Naive thymus-derived CD4-positive, alpha-beta T cell (primary cell): ENCODE measurements at regions not wholly inside any gene's neighbourhood (a gene's known extent, or its start where the extent isn't known, plus 50 kb on each side); places are given as distances from the start of the nearest gene placed in this dataset.

Experiments used
- ATAC-seq: fragments of 150-1000 bp; cut with Tn5 transposase; 2 replicates; pipeline ENCODE4 v1.10.0; 2021; ENCODE audit warnings: mild to moderate bottlenecking, moderate library complexity
- CTCF ChIA-PET: fragments of 350-600 bp; sonication (Branson Sonifier 250); formaldehyde crosslinking; loops from one replicate; lab custom pipeline; 2021; ENCODE audit warnings: antibody characterized with exemption; lab: Charles Lee
- POLR2A ChIA-PET: fragments of 350-600 bp; sonication (Branson Sonifier 250); formaldehyde crosslinking; loops from one replicate; lab custom pipeline; 2021; ENCODE audit warnings: antibody characterized with exemption, inconsistent platforms; lab: Charles Lee
- DNase-seq, 9 donors: peaks; one replicate each; pipeline versions ENCODE4 v3.0.0 to v3.0.0-alpha.2; 2020 to 2022; ENCODE audit warnings: mixed read lengths in 1 of 9
- H3K27ac ChIP-seq: one replicate; pipeline ENCODE4 v1.7.0; 2013; ENCODE audit warnings: mild to moderate bottlenecking, low read depth, low read length, moderate library complexity
- H3K27me3 ChIP-seq, 2 donors: one replicate each; pipeline ENCODE4 v1.7.0; 2013; ENCODE audit warnings: low read length in 2 of 2, mild to moderate bottlenecking in 2 of 2, moderate library complexity in 2 of 2; ENCODE audit not compliant: control insufficient read depth in 2 of 2, insufficient read depth in 2 of 2
- H3K36me3 ChIP-seq, 3 experiments: 1 replicate in 2 of 3; 2 replicates in 1 of 3; pipeline ENCODE4 v1.7.0; 2013; ENCODE audit warnings: low read length in 3 of 3, mild to moderate bottlenecking in 3 of 3, moderate library complexity in 1 of 3; ENCODE audit not compliant: insufficient read depth in 3 of 3, control insufficient read depth in 2 of 3
- H3K4me1 ChIP-seq, 2 donors: one replicate each; pipeline ENCODE4 v1.7.0; 2013; ENCODE audit warnings: low read length in 2 of 2, mild to moderate bottlenecking in 2 of 2, moderate library complexity in 1 of 2; ENCODE audit not compliant: control insufficient read depth in 2 of 2, insufficient read depth in 2 of 2
- H3K4me3 ChIP-seq: 2 replicates; pipeline ENCODE4 v1.7.0; 2013; ENCODE audit warnings: mild to moderate bottlenecking, low read length
- H3K9me3 ChIP-seq, 3 experiments: 1 replicate in 2 of 3; 2 replicates in 1 of 3; pipeline ENCODE4 v1.7.0; 2013; ENCODE audit warnings: low read length in 3 of 3; ENCODE audit not compliant: control insufficient read depth in 2 of 3
- H3K27ac Mint-ChIP-seq, 9 donors: one replicate each; pipeline ENCODE4 v1.8.0; 2020 to 2022; ENCODE audit warnings: mixed read lengths in 9 of 9, mild to moderate bottlenecking in 8 of 9, moderate library complexity in 5 of 9, inconsistent platforms in 2 of 9
- H3K27me3 Mint-ChIP-seq, 5 donors: one replicate each; pipeline ENCODE4 v1.8.0; 2021 to 2022; ENCODE audit warnings: mixed read lengths in 5 of 5, mild to moderate bottlenecking in 1 of 5
- H3K36me3 Mint-ChIP-seq, 5 donors: one replicate each; pipeline ENCODE4 v1.8.0; 2020 to 2022; ENCODE audit warnings: mixed read lengths in 5 of 5, mild to moderate bottlenecking in 3 of 5, inconsistent platforms in 1 of 5
- H3K4me1 Mint-ChIP-seq, 7 donors: one replicate each; pipeline ENCODE4 v1.8.0; 2020 to 2022; ENCODE audit warnings: mixed read lengths in 7 of 7, mild to moderate bottlenecking in 3 of 7, inconsistent platforms in 1 of 7
- H3K4me3 Mint-ChIP-seq, 10 donors: one replicate each; pipeline ENCODE4 v1.8.0; 2020 to 2022; ENCODE audit warnings: mild to moderate bottlenecking in 10 of 10, mixed read lengths in 10 of 10, moderate library complexity in 6 of 10, inconsistent platforms in 2 of 10
- H3K9me3 Mint-ChIP-seq, 11 donors: one replicate each; pipeline ENCODE4 v1.8.0; 2020 to 2022; ENCODE audit warnings: mixed read lengths in 11 of 11, mild to moderate bottlenecking in 4 of 11, inconsistent platforms in 1 of 11, moderate library complexity in 1 of 11
- intact Hi-C, 2 donors: fragments of 100-400 bp; cut with micrococcal nuclease; formaldehyde crosslinking; loops; one replicate each; pipeline ENCODE4 v1.15.1; 2023

DNA sequence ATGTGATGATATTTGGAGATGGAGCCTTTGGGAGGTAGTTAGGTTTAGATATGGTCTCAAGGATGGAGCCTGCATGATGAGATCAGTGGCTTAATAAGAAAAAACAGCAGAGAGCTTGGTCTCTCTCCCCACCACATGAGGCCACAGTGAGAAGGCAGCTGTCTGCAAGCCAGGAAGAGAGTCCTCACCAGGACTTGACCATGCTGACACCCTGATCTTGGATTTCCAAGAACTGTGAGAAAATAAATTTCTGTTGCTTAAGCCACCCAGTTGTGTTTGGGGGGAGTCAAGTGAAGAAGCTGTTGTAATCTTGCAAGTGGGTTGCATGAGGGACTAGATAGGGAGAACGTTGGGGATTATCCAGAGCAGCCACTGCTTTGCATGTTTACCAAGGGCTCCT lies 62.3 kb upstream of the TNFAIP8L3 start:
- Mint-ChIP-seq H3K9me3 (no peaks in the 10 kb centered on the region), H3K36me3 (no peaks in the 10 kb centered on the region), H3K4me1 (no peaks in the 10 kb centered on the region), H3K4me3 (no peak overlapping the region), H3K27ac (no peak overlapping the region), H3K27me3 (peaks cover 7 to 16% (median 8%) of the 10 kb centered on the region in 5 donors)
- H3K27me3 ChIP-seq: no peaks in the 10 kb centered on the region
- intact Hi-C loops: loop anchor here in 1 of 2 donors (10.0 kb wide), 1 partner anchor 62 kb away; the partner anchor contains the start of gene TNFAIP8L3
- H3K9me3 ChIP-seq: no peaks in the 10 kb centered on the region
- no peak overlapping the region for H3K4me3 ChIP-seq
- no peaks in the 10 kb centered on the region for H3K4me1 ChIP-seq
- CTCF ChIA-PET: no interaction called here
- H3K27ac ChIP-seq: no peak overlapping the region
- no peak for DNase-seq
- no peaks in the 10 kb centered on the region for H3K36me3 ChIP-seq
- ATAC-seq: no peak
- POLR2A ChIA-PET: no interaction called here

- H3K4me3 Mint-ChIP-seq: no peak overlapping the region
- DNase-seq (no peak), ATAC-seq (no peak)
- no peaks in the 10 kb centered on the region for H3K9me3 Mint-ChIP-seq
- Histone ChIP-seq H3K27me3 (no peaks in the 10 kb centered on the region), H3K4me1 (no peaks in the 10 kb centered on the region), H3K9me3 (no peaks in the 10 kb centered on the region), H3K36me3 (no peaks in the 10 kb centered on the region), H3K27ac (no peak overlapping the region), H3K4me3 (no peak overlapping the region)
- ChIA-PET POLR2A (no interaction called here), CTCF (no interaction called here)
- no peak overlapping the region for H3K27ac Mint-ChIP-seq
- intact Hi-C loops: loop anchor here in 1 of 2 donors (10.0 kb wide), 1 partner anchor 61 kb away; the partner anchor contains the start of gene TNFAIP8L3
- no peaks in the 10 kb centered on the region for H3K4me1 Mint-ChIP-seq
- no peaks in the 10 kb centered on the region for H3K36me3 Mint-ChIP-seq
- H3K27me3 Mint-ChIP-seq: peaks cover 4 to 24% (median 8%) of the 10 kb centered on the region in 5 donors
Observed at GRCh38 chr15:51155891-51156290, 61.2 kb upstream of the TNFAIP8L3 start.

DNA sequence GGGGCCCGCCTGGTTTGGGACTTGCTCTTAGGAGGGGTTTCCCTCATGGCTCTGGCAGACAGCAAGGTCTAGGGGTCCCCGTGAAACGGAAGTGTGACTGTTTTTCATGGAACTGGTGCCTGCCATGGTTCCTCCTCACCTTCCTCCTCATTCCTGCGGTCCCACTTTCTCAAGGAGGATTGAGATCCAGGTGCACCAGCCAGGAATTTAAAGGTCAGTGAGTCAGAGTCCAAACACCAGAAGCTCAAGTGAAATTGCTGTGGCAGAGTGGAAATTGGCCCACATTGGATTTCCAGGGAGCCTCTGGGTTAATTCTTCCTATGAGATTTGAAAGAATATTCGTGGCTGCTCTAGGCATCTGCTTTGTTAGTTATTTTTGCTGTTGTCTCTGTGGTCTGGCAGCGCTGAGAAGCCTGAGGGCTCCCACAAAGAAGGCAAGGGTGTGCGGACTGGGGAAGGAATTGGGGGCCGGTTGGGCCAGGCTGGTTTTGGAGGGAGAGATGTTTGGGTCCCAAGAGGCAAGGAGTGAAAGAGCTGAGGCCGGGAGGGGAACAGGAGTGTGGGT lies 60.4 kb upstream of the TNFAIP8L3 start:
- no peak overlapping the region for H3K4me3 Mint-ChIP-seq
- Histone ChIP-seq H3K4me3 (no peak overlapping the region), H3K27me3 (no peaks in the 10 kb centered on the region), H3K36me3 (no peaks in the 10 kb centered on the region), H3K4me1 (no peaks in the 10 kb centered on the region), H3K9me3 (no peaks in the 10 kb centered on the region), H3K27ac (no peak overlapping the region)
- POLR2A ChIA-PET: no interaction called here
- ATAC-seq: no peak
- H3K9me3 Mint-ChIP-seq: no peaks in the 10 kb centered on the region
- CTCF ChIA-PET: interaction anchor here (1.1 kb wide), 1 partner anchor 10 kb away, joined by 3 read pairs; no protein-coding TSS in a partner anchor
- H3K27me3 Mint-ChIP-seq: peaks cover 4 to 30% (median 10%) of the 10 kb centered on the region in 5 donors
- H3K36me3 Mint-ChIP-seq: no peaks in the 10 kb centered on the region
- no peaks in the 10 kb centered on the region for H3K4me1 Mint-ChIP-seq
- DNase-seq: no peak
- H3K27ac Mint-ChIP-seq: no peak overlapping the region
- intact Hi-C loops: loop anchor here in 1 of 2 donors (10.0 kb wide), 1 partner anchor 60 kb away; the partner anchor contains the start of gene TNFAIP8L3
